ENCODE measurements at regions not wholly inside any gene's neighbourhood (a gene's known extent, or its start where the extent isn't known, plus 50 kb on each side); places are given as distances from the start of the nearest gene placed in this dataset.

- intact Hi-C loops (cut with DNase I), result no loop called here
- DNase-seq, result no peak
- TF ChIP-seq CTCF (IDR thresholded peaks at IDR 0.05) (no peak), POLR2A (IDR thresholded peaks at IDR 0.05) (no peak), EP300 (IDR thresholded peaks at IDR 0.05) (no peak), POLR2AphosphoS5 (IDR thresholded peaks at IDR 0.05) (no peak)
- Histone ChIP-seq H3K27me3 (no peaks in the 10 kb centered on the region), H3K4me1 (no peaks in the 10 kb centered on the region), H3K4me3 (no peak overlapping the region), H3K36me3 (no peaks in the 10 kb centered on the region), H3K27ac (no peak overlapping the region), H3K9me3 (no peaks in the 10 kb centered on the region)
Measured at GRCh38 chr4:37023996-37024395, 220.5 kb upstream of the NWD2 start.

GRCh38 chr4:37040816-37041215, 203.7 kb upstream of the NWD2 start:
- TF ChIP-seq CTCF (IDR thresholded peaks at IDR 0.05), result no peak
- no peak for TF ChIP-seq EP300 (IDR thresholded peaks at IDR 0.05)
- no peak for TF ChIP-seq POLR2A (IDR thresholded peaks at IDR 0.05)
- no peak for TF ChIP-seq POLR2AphosphoS5 (IDR thresholded peaks at IDR 0.05)
- WGBS, 2 donors, result 76 to 85% methylated on average over 3 of the region's 3 CpGs
- no peak for DNase-seq
- H3K4me1 ChIP-seq, result no peaks in the 10 kb centered on the region
- H3K27ac ChIP-seq, result no peak overlapping the region
- no peaks in the 10 kb centered on the region for H3K9me3 ChIP-seq
- H3K27me3 ChIP-seq, result no peaks in the 10 kb centered on the region
- no peak overlapping the region for H3K4me3 ChIP-seq
- intact Hi-C loops (cut with DNase I), result no loop called here
- no peaks in the 10 kb centered on the region for H3K36me3 ChIP-seq

- Histone ChIP-seq H3K27me3 (no peaks in the 10 kb centered on the region), H3K27ac (no peak overlapping the region), H3K4me3 (no peak overlapping the region), H3K36me3 (no peaks in the 10 kb centered on the region), H3K9me3 (no peaks in the 10 kb centered on the region), H3K4me1 (no peaks in the 10 kb centered on the region)
- intact Hi-C loops (cut with DNase I), result no loop called here
- DNase-seq, result no peak
- TF ChIP-seq POLR2A (IDR thresholded peaks at IDR 0.05) (no peak), CTCF (IDR thresholded peaks at IDR 0.05) (no peak), EP300 (IDR thresholded peaks at IDR 0.05) (no peak), POLR2AphosphoS5 (IDR thresholded peaks at IDR 0.05) (no peak)
- 95 to 96% methylated on average over 2 of the region's 2 CpGs for WGBS, 2 donors
Measured at GRCh38 chr4:37043342-37043741, 201.2 kb upstream of the NWD2 start.

GRCh38 chr4:37051111-37051510, 193.4 kb upstream of the NWD2 start:
- Histone ChIP-seq H3K9me3 (no peaks in the 10 kb centered on the region), H3K4me1 (no peaks in the 10 kb centered on the region), H3K27ac (no peak overlapping the region), H3K4me3 (no peak overlapping the region), H3K27me3 (no peaks in the 10 kb centered on the region), H3K36me3 (no peaks in the 10 kb centered on the region)
- TF ChIP-seq POLR2A (IDR thresholded peaks at IDR 0.05) (no peak), EP300 (IDR thresholded peaks at IDR 0.05) (no peak), CTCF (IDR thresholded peaks at IDR 0.05) (no peak), POLR2AphosphoS5 (IDR thresholded peaks at IDR 0.05) (no peak)
- intact Hi-C loops (cut with DNase I), result no loop called here
- no peak for DNase-seq
- WGBS, 2 donors, result 91 to 94% methylated on average over 1 of the region's 1 CpG

GRCh38 chr4:37051866-37052265, 192.7 kb upstream of the NWD2 start:
- Histone ChIP-seq H3K4me3 (no peak overlapping the region), H3K27me3 (no peaks in the 10 kb centered on the region), H3K27ac (no peak overlapping the region), H3K36me3 (no peaks in the 10 kb centered on the region), H3K4me1 (no peaks in the 10 kb centered on the region), H3K9me3 (no peaks in the 10 kb centered on the region)
- TF ChIP-seq POLR2AphosphoS5 (IDR thresholded peaks at IDR 0.05), result no peak
- no peak for TF ChIP-seq CTCF (IDR thresholded peaks at IDR 0.05)
- no peak for TF ChIP-seq EP300 (IDR thresholded peaks at IDR 0.05)
- TF ChIP-seq POLR2A (IDR thresholded peaks at IDR 0.05), result no peak
- intact Hi-C loops (cut with DNase I), result no loop called here
- WGBS, 2 donors, result 5 to 38% methylated on average over 2 of the region's 2 CpGs
- DNase-seq, result no peak

Data from sigmoid colon (tissue), 6 donors.